ENCODE measurements at regions not wholly inside any gene's neighbourhood (a gene's known extent, or its start where the extent isn't known, plus 50 kb on each side); places are given as distances from the start of the nearest gene placed in this dataset.
"Not testable (repeated sequence)": the region's sequence is repeated elsewhere in the genome, so short reads cannot be mapped to it uniquely, and the experiment has no call there.

DNA sequence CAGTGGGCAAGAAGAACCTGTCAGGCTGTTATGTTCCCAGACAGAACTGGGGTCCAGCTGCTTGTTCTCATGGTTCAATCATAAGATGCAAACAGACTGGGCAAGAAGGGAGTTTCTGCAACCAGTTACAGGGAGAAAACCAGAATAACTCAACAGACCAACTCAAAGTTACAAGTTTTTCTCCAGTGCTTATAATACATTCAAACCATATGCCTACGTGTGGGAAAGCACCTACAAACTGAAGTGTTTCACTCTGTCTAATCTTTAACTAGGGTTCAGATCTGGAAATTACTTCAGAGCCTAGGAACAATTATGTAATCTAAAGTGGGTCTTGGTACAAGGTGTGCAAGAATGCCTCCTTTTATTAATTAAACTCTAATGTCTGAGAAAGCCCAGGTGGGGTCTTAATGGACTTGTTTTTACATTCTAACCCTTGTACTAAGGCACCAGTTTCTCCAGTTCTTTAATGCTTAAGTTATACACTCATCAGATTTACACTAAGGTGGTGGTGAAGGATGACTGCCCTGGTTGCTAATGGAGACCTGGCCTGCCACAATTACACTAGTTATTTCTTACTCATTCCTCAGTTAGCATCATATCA is 951.9 kb downstream of the TSN start:
- Mint-ChIP-seq H3K36me3 (peaks cover 0 to 4% of the 10 kb centered on the region in 2 donors), H3K9me3 (peaks cover 10 to 21% of the 10 kb centered on the region in 2 donors), H3K27ac (no peak overlapping the region)
- DNase-seq (ENCODE audit: low spot score in 2 of 2), result no peak
- no peak for ATAC-seq

DNA sequence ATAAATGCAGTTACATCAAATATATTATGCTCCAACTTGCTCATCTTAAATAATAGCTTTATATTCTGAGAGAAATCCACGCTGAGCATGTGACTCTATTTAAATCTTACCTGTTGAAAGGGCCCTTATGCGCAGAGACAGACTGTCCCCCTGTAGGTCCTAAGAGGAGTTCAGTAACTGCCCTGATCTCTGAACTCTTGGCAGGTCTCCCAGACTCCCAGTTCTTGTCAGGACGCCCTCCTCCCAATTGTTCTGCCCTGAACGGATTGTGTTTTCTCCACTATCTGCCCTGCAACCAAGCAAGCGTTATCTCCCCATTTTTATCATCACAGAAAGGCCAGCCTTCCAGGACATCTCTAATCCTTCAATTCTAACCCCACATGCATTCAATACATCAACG is 954.6 kb downstream of the TSN start:
- DNase-seq (ENCODE audit: low spot score in 2 of 2) (no peak), ATAC-seq (no peak)
- Mint-ChIP-seq H3K36me3 (peaks cover 0 to 10% of the 10 kb centered on the region in 2 donors), H3K27ac (peak overlapping the region in 1 of 2 donors; percentile 41), H3K9me3 (peaks cover 31 to 38% of the 10 kb centered on the region in 2 donors)

DNA sequence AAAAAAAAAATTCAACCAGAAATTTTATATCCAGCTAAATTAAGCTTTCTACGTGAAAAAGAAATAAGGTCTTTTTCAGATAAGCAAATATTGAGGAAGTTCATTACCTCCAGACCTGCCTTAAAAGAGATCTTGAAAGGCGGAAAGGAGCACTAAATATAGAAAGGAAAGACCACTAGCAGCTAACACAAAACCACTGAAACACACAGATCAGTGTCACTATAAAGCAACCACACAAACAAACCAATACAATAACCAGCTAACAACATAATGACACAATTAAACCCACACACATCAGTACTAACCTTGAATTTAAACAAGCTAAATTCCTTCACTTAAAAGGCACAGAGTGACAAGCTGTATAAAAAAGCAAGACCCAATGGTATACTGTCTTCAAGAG is 958.3 kb downstream of the TSN start:
- H3K9me3 Mint-ChIP-seq, result peaks cover 35 to 48% of the 10 kb centered on the region in 2 donors

DNA sequence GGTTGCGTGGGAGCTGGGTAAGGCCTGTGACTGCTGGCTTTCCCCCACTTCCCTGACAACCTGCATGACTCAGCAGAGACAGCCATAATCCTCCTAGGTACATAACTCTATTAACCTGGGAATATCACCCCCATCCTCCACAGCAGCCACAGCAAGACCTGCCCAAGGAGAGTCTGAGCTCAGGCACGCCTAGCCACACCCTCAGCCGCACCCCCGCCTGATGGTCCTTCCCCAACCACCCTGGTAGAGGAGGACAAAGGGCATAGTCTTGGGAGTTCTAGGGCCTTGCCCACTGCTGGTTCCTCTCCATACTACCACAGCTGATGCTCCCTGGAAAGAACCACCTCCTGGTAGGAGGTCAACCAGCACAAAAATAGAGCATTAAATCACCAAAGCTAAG is 965.4 kb downstream of the TSN start:
- ATAC-seq; H3K36me3 Mint-ChIP-seq; DNase-seq (ENCODE audit: low spot score in 2 of 2); H3K27ac Mint-ChIP-seq: not testable (repeated sequence)
- peaks cover 12 to 22% of the 10 kb centered on the region in 2 donors for H3K9me3 Mint-ChIP-seq

More for the DNA sequence above, 958.3 kb downstream of the TSN start:
- peaks cover 0 to 10% of the 10 kb centered on the region in 2 donors for H3K36me3 Mint-ChIP-seq
- ATAC-seq (no peak), DNase-seq (ENCODE audit: low spot score in 2 of 2) (no peak)
- no peak overlapping the region for H3K27ac Mint-ChIP-seq

DNA sequence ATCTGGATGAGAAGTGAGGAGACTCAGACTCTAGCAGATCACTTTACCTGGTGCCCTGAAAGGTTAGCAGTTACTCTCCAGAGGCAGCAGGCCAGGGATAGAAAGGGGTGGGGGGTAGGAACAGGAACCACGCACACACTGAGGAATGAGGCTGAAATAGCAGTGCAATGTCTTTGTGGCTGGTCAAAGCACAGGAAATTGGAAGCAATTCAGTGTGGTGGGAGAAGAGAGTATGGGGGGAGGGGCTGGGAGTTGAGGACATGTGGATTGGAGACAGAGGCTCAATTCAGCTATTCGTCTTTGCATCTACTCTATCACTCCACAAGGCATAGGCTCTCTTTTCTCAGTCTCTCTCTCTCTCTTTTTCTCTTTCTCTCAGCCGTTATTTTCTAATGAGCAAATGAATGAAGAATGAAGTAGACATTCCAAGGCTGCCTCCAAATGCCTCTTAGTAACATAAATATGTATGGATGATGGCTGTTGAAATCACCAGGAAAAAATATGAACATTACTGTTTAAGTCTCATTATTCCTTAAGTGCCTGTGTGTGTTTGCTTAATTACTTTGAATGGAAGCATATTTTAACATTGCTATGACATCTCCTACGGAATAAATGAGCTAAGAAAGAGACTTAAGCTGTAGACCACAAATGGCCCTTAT is 979.4 kb downstream of the TSN start:
- no peak for DNase-seq (ENCODE audit: low spot score in 2 of 2)
- Mint-ChIP-seq H3K36me3 (no peaks in the 10 kb centered on the region), H3K9me3 (peaks cover 7 to 9% of the 10 kb centered on the region in 2 donors), H3K27ac (no peak overlapping the region)
- no peak for ATAC-seq

DNA sequence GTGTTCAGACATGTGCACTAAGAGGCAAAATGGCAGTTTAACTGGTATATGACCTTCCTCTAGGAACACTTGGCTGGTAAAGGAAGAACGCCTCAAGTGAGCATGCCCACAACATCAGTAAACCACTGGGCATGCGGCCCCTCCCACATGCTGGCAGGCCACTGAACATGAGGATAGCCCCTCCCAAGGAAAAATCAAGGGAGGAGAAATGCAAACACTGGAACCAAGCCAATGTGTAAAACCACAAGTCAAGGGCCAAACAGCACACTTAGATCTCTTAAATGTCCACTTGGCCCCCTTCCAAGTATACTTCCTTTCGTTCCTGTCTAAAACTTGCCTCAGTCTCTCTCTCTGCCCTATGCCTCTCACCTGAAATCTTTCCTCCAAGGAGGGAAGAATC is 980.8 kb downstream of the TSN start:
- Mint-ChIP-seq H3K27ac (no peak overlapping the region), H3K9me3 (peaks cover 7% of the 10 kb centered on the region in 2 donors), H3K36me3 (no peaks in the 10 kb centered on the region)
- ATAC-seq, result no peak
- no peak for DNase-seq (ENCODE audit: low spot score in 2 of 2)

DNA sequence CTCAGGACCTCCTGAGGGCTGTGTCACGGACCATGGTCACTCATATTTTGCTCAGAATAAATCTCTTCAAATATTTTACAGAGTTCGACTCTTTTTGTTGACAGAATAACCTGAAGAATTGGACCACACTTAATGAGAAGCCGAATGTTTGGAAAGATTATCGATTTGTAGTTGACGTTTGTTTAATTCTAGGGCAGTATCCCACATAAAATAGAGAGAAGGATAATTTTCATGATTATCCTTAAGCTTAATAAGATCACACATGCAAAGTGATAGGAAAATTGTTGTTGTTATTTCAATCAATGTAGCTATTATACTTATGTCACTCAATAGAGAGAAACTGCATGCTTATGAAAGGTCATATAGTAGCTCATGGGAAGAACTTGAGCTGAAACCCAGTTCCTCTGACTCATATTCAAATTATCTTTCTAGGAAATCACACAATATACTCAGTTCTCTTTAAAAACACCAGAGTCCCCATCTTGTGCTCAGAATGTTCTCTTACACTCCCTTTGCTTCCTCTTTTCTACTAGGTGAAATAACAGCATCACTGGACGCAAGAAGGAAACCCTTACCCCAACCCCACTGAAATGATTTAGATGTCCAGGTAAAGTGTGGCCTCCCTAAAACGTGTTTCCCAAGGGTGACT is 982.1 kb downstream of the TSN start:
- Mint-ChIP-seq H3K36me3 (no peaks in the 10 kb centered on the region), H3K9me3 (peaks cover 5 to 7% of the 10 kb centered on the region in 2 donors), H3K27ac (no peak overlapping the region)
- DNase-seq (ENCODE audit: low spot score in 2 of 2) (no peak), ATAC-seq (no peak)

DNA sequence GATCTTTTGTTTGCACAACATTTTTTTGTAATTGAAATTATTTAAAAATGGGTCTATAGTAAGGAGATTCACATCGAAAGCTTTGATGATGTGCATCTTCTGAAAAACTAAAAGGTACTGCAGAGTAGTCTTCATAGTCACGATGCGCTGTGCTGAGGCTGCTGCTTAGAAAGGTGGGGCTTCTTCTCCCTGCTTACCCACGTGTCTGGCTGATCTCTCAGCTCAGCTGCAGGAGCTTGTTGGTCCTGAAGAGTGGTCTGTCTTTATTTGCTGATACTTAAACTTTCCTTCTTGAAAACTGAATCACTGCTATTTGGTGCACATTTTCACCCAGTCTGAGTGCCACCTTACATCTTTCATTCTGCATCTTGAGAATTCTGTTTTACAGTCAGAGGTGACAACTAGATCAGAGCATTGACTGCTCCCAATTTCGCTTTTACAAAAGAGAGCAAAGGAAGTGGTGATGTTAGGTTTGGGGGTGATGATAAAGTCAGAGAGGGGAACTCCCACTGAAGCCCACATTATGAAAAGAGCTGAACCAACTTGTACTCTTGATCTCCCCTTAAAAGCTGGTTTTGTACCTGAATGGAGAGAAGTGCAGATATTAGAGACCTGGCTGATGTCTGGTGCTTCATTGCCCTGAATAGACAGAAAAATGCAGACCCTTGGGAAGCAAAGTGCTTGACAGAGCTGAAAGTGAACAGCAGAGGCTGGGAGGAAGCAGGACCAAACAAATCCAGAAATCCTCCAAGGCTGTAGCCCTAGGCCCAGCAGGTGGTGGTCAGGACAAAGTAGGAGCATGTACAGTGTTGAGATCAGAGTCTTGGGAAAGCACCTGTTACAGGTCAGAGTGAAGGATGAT is 984.5 kb downstream of the TSN start:
- Mint-ChIP-seq H3K36me3 (no peaks in the 10 kb centered on the region), H3K9me3 (no peaks in the 10 kb centered on the region), H3K27ac (no peak overlapping the region)
- ATAC-seq, result no peak
- DNase-seq (ENCODE audit: low spot score in 2 of 2), result no peak

DNA sequence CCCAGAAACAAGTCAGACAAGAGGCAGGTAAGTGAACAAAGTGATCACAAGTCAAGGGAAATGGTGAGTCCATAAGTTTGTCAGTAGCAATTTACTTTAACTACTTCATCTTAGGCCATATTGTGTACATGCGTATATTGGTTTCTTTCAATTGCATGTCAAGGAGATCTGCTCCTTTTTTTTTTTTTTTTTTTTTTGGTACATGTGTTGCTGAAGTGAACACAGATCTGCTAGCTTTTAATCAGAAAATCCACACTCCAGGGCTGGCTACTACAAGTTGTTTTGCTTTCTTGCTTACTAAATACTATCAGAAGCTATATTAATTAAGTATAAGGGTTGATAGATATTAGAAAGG is 985.1 kb downstream of the TSN start:
- ATAC-seq (no peak), DNase-seq (ENCODE audit: low spot score in 2 of 2) (no peak)
- peaks cover 0 to 1% of the 10 kb centered on the region in 2 donors for H3K9me3 Mint-ChIP-seq
- H3K36me3 Mint-ChIP-seq, result no peaks in the 10 kb centered on the region
- H3K27ac Mint-ChIP-seq, result no peak overlapping the region

DNA sequence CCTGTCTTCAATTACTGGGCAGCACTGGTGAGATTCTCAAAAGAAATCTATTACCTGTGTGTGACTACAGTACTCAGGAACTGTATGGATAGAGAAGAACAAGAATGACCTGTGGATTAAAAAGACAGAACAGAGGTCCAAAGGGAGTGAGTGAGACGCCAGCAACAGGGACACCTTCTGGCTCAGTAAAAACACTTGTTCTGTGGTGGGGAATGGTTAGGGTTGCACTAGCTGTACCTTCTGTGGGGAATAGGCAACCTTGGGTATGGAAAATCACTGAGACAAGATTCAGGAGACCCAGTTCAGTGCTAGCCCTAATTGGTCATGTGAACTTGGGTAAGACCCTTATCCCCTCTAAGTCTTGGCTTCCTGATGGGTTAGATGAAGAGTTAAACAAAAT is 986.0 kb downstream of the TSN start:
- DNase-seq (ENCODE audit: low spot score in 2 of 2), result no peak
- no peak overlapping the region for H3K27ac Mint-ChIP-seq
- no peaks in the 10 kb centered on the region for H3K36me3 Mint-ChIP-seq
- H3K9me3 Mint-ChIP-seq, result peaks cover 0 to 6% of the 10 kb centered on the region in 2 donors
- no peak for ATAC-seq

DNA sequence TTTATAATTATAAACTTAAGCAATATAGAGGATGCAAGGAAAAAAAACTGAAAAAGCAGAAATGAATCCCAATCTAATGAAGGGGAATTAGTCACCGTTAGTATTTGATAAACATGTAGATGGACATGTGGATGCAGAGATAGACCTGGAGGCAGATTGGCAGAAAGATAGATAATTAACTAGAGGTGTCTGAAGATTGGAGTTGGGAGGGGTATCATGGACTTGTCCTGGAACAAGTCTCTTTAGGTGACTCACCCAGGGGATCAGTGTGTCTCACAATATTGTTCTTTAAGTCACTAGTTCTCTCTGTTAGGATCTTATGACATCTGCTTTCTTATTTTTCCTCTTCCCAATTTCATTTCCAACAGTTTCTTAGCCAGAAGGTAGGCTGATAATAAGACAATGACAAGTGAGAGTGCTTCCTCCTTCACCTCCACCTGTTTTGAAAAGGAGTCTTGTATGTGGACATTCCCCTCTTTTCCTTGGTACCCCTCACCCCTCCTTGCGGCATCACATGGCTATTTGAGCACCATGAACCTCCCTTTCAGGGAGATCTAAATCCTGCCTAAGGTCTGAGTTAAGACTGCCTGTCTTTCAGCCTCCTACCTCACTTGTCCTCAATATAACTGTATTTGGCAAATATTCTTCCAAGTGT is 987.7 kb downstream of the TSN start:
- Mint-ChIP-seq H3K9me3 (peaks cover 0 to 10% of the 10 kb centered on the region in 2 donors), H3K27ac (no peak overlapping the region), H3K36me3 (no peaks in the 10 kb centered on the region)
- no peak for ATAC-seq
- no peak for DNase-seq (ENCODE audit: low spot score in 2 of 2)

DNA sequence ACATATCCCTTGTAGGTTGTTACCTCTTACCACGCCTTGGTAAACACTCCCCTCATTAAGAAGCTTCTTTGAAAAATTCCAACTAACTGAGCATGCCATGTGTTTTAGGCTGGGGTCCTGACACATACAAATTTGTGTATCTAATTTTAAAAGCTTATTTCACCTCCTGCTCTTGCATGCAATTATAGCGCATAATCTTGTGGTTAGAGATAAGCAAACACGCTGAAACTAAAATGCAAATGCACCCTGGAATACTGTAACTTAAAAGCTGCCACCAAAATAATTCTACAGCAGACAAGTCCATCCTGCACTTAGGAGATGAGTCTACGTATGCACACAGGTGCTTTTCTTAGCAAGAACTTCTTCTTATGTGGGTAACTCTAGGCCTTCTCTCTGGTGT is 990.2 kb downstream of the TSN start:
- no peak for ATAC-seq
- no peaks in the 10 kb centered on the region for H3K36me3 Mint-ChIP-seq
- H3K27ac Mint-ChIP-seq, result no peak overlapping the region
- DNase-seq (ENCODE audit: low spot score in 2 of 2), result no peak
- peaks cover 0 to 10% of the 10 kb centered on the region in 2 donors for H3K9me3 Mint-ChIP-seq

DNA sequence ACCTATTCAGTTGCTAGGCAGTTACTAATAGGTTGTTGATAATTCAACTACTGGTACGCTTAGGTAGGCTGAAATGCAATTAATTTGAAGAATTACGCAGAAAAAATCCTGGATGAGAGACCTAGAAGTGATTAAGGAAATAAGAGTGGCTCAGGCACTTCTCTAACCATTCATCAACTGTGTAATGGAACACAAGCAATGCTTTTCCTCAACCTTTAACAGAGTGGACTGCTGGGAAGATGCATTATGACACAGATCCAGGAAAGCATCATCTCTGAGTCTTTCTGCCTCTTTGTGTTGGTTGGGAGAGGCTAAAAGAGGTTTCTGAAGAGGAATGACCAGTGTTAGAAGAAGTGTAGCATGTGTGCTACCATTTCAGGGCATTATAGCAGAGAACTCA is 992.2 kb downstream of the TSN start:
- H3K27ac Mint-ChIP-seq, result no peak overlapping the region
- DNase-seq (ENCODE audit: low spot score in 2 of 2) (no peak), ATAC-seq (no peak)
- H3K36me3 Mint-ChIP-seq, result no peaks in the 10 kb centered on the region
- H3K9me3 Mint-ChIP-seq, result peaks cover 8 to 17% of the 10 kb centered on the region in 2 donors

DNA sequence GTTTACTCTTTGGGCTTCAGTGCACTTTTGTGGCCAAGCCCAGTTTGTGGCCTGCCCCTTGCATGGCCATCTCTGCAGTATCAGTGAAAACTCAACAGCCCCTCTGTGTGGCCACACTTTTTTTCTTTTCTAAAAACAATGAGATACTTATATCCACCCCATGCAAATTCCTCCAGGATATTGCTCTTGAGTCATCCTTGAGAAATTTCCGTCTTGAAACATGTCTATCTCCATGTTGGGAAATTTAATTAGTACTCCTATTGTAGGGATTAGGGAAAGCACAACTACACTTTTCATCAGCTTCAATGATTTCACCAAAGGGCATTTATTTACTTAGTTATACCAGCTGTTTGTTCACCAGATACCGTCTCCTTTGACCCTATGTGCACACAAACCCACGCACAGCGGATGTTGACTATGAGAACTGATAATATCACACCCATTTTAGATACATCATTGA is 993.1 kb downstream of the TSN start:
- Mint-ChIP-seq H3K27ac (no peak overlapping the region), H3K9me3 (peaks cover 8 to 17% of the 10 kb centered on the region in 2 donors), H3K36me3 (no peaks in the 10 kb centered on the region)
- no peak for DNase-seq (ENCODE audit: low spot score in 2 of 2)
- no peak for ATAC-seq

DNA sequence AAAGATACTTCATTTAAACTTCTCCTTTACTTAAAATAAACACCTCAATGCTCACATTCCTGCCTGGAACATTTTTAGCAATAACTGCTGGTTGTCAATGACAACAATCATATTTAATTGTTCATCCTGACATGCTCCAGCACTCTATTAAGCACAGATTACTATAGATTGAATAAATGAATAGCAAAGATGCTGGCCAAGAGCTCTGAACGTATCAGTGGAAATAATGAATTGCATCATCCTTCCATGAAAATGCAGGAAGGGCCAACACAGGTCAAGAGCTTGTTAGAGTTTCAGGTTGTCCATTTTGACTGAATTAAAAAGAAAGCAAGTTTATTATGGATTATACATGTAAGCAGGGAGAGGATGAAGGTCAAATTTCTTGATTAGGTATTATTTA is 994.0 kb downstream of the TSN start:
- DNase-seq (ENCODE audit: low spot score in 2 of 2), result no peak
- no peaks in the 10 kb centered on the region for H3K36me3 Mint-ChIP-seq
- no peak overlapping the region for H3K27ac Mint-ChIP-seq
- no peak for ATAC-seq
- H3K9me3 Mint-ChIP-seq, result peaks cover 10 to 17% of the 10 kb centered on the region in 2 donors

DNA sequence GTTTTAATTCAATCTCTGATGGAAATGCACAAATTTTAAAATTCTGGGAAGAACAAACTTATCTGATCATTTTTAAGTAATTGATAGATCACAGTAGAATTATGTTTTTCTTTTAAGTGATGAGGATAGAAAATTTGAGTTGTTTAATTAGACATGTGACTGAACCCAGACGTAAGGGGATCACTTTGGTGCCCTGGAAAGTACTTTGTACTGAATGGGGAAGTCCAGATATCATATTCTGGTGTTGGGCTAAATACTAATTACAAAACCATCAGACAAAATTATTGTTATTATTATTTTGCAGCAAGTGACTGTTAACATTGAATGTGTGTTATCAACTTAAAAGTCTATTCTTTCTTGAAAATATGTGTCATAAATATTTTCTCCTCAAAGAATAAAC is 994.6 kb downstream of the TSN start:
- Mint-ChIP-seq H3K9me3 (peaks cover 14 to 23% of the 10 kb centered on the region in 2 donors), H3K27ac (no peak overlapping the region), H3K36me3 (no peaks in the 10 kb centered on the region)
- DNase-seq (ENCODE audit: low spot score in 2 of 2), result no peak
- ATAC-seq, result no peak
